Kidney tubule cell (primary cell): ENCODE measurements at regions not wholly inside any gene's neighbourhood (a gene's known extent, or its start where the extent isn't known, plus 50 kb on each side); places are given as distances from the start of the nearest gene placed in this dataset.
"Not testable (repeated sequence)": the region's sequence is repeated elsewhere in the genome, so short reads cannot be mapped to it uniquely, and the experiment has no call there.

Source experiments
- DNase-seq: peaks from one replicate; pipeline ENCODE4 v3.0.0-alpha.2; 2018; ENCODE audit warnings: low spot score

- no peak for DNase-seq
Observed at GRCh38 chr6:147674099-147674498, 165.6 kb downstream of the SAMD5 start.

GRCh38 chr6:147674794-147675193 lies 166.3 kb downstream of the SAMD5 start:
- DNase-seq = no peak

DNA sequence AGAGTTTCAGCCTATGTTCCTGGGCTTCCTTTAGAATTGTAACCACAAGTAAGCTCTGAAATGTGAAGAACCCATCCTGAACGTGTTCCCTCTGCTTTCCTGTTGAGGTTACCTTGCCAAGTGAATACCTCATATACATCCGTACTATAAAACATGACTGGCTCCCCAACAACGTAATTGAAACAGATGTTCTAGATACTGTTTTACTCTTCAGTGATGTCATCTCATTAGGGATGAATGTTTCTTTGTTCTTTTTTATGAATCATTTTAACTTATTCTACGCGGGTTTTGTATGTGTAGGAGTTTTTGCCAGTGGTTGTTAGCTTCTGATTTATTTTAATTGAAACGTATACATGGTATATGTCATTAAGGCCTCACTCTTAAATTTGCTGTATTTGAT lies 166.8 kb downstream of the SAMD5 start:
- DNase-seq = no peak

DNA sequence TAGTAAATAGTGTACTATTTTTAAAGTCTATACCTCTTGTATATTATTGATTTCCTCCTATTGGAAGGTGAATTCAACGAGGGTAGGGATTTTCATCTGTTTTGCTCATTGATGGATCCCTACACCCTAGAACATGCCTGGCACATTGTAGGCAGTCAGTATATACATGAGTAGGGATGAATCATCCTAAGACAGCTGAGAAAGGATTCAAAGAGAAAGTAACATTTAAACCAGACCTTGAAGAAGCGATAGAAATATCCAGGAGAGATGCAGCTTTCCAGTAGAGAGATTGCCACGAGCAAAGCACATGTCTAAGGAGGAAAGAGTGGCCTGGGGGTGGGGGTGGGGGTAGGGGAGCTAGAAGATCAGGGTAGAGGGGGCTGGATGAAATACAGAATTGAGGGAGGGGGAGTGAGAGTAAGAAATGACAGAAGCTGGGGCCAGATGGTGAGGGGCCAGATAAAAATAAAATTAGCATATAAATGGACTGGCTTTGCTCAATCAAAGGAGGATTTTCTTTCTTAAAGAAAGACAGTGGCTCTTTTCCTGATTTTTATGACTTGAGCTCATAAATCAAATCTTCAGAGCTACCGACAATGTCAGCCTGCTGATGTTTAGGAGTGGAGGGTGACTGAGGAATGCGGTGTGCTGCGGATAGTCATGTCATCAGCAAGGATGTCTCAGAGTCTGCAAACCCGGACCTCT lies 168.2 kb downstream of the SAMD5 start:
- no peak for DNase-seq

GRCh38 chr6:147677647-147678046 lies 169.2 kb downstream of the SAMD5 start:
- no peak for DNase-seq

- DNase-seq = no peak
Observed at GRCh38 chr6:147678253-147678652, 169.8 kb downstream of the SAMD5 start.

GRCh38 chr6:147684906-147685305 lies 176.4 kb downstream of the SAMD5 start:
- no peak for DNase-seq

- DNase-seq = peak; percentile 30
Observed at GRCh38 chr6:147689398-147689797, 180.9 kb downstream of the SAMD5 start.

- DNase-seq = no peak
Observed at GRCh38 chr6:147691446-147691845, 183.0 kb downstream of the SAMD5 start.

GRCh38 chr6:147693181-147693580 lies 184.7 kb downstream of the SAMD5 start:
- no peak for DNase-seq

DNA sequence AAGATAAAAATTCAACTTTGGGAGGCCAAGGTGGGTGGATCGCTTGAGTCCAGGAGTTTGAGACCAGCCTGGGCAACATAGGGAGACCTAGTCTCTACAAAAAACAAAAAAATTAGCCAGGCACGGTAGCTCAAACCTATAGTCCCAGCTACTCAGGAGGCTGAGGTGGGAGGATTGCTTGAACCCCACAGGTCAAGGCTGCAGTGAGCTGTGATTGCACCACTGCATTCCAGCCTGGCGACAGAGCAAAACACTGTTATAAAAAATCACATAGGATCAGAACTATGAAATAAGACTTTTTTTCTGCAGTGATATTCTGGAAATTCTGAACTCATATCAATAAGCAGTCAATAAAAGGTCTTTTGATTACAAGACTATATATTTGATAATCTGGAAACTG lies 186.1 kb downstream of the SAMD5 start:
- DNase-seq = not testable (repeated sequence)

DNA sequence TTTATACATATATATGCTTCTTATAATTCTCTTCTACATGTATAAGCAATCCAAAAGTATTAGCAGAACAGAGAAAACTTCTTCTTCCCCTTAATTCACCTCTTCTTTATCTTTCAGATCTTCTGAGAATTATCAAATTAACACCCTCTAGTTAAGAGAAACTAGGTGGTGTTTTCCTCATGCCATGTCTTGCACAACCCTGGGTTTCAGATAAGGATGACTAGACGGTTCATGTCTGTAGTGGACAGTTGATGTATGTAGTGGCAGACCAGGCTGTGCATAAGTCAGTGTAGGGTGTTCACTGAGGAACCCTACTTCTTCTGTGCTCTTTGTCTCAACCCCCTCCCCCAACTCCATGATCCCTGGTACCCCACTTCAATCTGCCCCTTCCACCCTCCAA lies 187.3 kb downstream of the SAMD5 start:
- no peak for DNase-seq

DNA sequence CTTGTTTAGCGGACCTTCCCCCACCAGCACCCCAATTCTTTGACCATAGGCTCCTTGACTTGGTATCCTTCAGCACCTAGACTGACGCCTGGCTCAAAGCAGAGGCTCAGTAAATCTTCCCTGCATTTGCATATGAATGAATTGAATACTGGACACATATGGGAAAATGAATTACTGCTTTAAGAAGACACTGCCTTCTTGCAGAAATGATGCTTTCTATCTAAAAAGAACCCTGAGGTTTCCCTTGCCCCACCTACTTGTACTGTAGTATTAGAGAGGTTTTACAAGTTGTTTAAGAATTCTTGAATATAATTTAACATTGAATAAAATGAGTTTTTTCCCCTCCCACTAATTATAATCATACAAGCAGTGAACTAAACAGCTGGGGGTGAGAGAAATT lies 190.7 kb downstream of the SAMD5 start:
- no peak for DNase-seq

DNA sequence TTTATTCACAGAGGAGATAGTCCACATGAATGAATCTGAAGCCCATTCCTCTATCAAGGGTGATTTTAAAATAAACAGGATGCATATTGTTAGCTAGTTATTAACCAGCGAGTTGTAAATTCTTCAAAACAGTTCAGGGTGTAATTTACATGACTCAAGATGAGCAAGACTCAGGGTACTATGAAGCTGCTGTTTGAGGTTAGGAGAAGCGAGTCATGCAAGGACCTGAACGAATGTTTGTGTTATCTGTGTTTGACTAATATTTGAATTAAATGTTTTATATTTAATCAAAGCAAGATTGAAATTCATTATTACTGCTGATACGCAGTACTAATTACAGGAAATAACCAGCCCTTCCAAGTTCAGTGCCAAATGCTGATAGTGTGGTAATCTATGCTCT lies 191.1 kb downstream of the SAMD5 start:
- peak; percentile 85 for DNase-seq

DNA sequence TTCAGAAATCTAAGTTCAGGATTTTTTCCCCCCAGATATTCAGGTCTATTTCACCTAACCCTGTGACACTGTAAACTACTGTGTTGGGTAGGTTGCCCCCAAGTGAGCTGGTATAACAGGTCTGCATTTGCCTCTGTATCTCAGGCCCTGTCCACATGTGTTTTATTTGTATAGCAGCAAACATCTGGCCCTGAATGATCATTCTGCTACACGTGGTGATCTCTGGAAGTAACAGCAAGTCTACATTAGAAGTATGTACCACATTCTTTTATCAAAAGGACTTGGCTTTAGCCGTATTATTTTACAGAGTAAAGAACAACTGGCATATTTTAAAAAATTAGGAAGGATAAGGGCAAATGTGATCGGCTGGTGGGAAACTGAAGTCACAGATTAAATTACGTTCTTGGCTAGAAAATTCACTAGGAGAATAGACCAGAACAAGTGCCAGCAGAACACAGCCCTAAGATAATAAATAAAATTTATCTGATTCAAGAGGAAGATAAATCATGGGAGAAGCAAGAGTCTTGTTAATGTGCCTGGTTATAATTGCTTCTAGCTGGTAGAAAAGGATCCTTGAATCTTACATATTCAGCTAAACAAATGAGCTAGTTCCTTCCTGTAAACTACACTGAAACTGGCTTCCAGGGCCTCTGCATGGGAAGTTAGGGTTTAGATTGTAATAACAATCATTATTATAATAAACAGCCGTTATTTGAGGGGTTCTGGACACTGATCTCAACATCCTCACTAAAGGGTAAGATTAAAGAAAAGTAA lies 192.1 kb downstream of the SAMD5 start:
- DNase-seq = no peak

DNA sequence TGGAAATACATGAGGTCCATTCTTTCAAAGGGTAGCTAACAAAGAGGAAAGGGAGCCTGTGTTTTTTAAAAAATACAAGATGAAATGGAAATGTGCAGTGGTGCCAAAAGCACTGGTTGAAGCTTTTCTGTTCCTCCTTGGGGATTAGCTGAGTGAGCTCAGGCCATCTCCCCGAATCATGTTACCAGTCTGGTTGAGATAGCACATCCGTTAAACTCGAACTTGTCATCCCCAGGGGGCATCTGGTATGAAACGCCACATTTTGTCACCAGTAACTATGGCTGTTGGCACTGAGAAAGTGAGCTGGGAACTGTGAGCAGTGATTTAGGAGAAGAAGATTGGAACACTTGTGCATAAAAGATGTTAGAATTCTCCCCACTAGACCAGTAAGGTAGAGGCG lies 196.2 kb downstream of the SAMD5 start:
- DNase-seq = no peak

DNA sequence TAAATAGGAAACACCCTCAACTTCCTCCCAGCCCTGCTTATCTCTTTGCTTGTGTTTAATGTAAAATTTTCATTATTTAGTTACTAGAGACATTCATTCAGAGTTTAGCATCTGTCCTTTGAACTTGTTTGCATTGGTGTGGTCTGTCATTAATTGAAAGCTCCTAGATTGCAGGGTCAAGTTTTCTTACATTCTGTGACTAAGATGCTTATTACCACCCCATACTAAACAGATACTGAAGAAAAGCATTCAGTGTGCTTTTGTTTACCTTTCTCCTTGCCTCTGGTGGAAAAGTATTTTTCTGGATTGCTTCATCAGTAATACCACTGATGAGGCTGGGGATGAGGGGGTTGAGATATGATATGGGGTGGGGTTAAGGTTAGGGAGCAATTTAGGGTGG lies 199.0 kb downstream of the SAMD5 start:
- DNase-seq = no peak

- DNase-seq = no peak
Observed at GRCh38 chr6:147708170-147708569, 199.7 kb downstream of the SAMD5 start.

DNA sequence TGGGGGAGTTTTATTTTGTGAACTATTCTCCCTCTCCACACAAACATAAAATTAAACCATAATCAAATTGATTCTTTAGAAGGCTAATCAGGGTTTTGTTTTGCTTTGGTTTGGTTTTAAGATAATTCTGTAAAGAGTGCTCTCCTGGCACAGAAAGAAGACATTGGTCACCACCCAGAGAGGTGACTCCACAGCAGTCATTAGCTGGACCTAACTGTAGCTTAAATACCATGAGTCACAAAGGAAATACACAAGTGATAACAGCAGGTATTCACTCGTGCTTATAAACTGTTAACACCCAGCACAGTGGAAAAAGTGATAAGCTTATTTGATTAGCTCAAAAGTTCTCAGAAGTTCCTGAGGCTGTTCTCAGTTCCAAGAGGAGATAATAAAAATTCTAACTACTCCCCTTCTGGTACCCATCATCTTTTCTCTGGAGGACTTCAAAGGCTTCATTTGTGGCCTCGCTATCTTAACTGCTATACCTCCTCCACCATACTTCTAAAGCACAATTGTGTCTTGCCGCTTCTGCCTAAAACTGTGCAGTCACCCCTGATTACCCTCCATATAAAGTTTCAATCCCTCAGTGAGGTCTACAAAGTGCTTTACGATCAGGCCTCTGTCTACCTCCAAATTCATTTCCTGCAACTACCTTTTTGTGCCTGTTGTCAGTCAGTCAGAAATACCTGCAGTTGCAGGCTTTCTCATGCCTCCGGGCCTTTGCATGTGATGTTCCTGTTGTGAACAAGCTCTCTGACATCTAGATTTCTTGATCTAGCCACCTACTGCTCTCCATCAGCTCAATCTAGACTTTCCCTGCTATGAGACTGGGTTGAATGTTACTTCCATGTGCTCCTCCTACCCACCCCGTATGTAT lies 201.1 kb downstream of the SAMD5 start:
- DNase-seq = peak; percentile 54

- no peak for DNase-seq
Observed at GRCh38 chr6:147710890-147711289, 202.4 kb downstream of the SAMD5 start.

- DNase-seq = no peak
Observed at GRCh38 chr6:147711476-147711875, 203.0 kb downstream of the SAMD5 start.

DNA sequence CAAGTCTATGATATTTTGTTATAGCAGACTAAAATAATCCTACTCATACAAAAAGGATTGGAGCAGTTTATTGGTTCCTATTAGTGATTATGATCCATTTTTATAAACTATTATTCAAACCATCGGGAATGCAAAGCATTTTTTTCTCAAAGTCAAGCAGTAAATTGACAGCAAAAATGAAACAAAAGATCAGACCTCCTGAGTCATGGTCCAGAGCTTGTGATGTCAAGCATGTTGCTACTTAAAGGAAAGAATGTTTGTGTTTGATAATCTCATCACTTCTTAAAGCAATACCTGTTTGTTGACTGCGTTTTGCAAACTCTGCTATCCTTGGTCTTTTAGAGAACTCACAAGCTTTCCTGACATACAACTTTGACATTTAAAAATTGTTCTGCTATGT lies 204.4 kb downstream of the SAMD5 start:
- DNase-seq = peak; percentile 42

GRCh38 chr6:147715035-147715434 lies 206.5 kb downstream of the SAMD5 start:
- DNase-seq = no peak
